PC-3 (cell line): ENCODE measurements at regions not wholly inside any gene's neighbourhood (a gene's known extent, or its start where the extent isn't known, plus 50 kb on each side); places are given as distances from the start of the nearest gene placed in this dataset.

Source experiments
- ATAC-seq: fragments of 200-7000 bp; cut with Tn5 transposase; 2 replicates; pipeline ENCODE4 v1.9.1; 2020; ENCODE audit warnings: mild to moderate bottlenecking, moderate library complexity
- BruUV-seq: library from RNA; stranded (reverse); fragments of 400-500 nt; replicated peaks from 2 replicates; lab custom pipeline; 2021; lab: Mats Ljungman, UMichigan
- CTCF ChIA-PET: fragments of 300-600 bp; sonication (Branson Sonifier 250); formaldehyde crosslinking; loops from one replicate; lab custom pipeline; 2022; ENCODE audit warnings: antibody characterized with exemption; lab: Charles Lee
- POLR2A ChIA-PET: fragments of 300-600 bp; sonication (Branson Sonifier 250); formaldehyde crosslinking; loops from one replicate; lab custom pipeline; 2022; ENCODE audit warnings: antibody characterized with exemption; ENCODE audit not compliant: unreplicated experiment; lab: Charles Lee
- DNase-seq: peaks from one replicate; pipeline ENCODE4 v3.0.0-alpha.2; 2015
- H2AFZ ChIP-seq: fragments of 300-600 bp; sonication (generic); 2 replicates; pipeline ENCODE4 v1.6.0; 2016; ENCODE audit warnings: antibody characterized with exemption, low read length
- H3F3A ChIP-seq: fragments of 300-600 bp; sonication (generic); one replicate; pipeline ENCODE4 v1.6.0; 2017; ENCODE audit warnings: antibody characterized with exemption, low read length, control low read depth, mild to moderate bottlenecking; ENCODE audit not compliant: unreplicated experiment
- H3K27ac ChIP-seq: fragments of 300-600 bp; sonication (generic); 2 replicates; pipeline ENCODE4 v1.5.1; 2016; ENCODE audit warnings: mild to moderate bottlenecking, low read length
- H3K27me3 ChIP-seq: fragments of 300-600 bp; sonication (generic); 2 replicates; pipeline ENCODE4 v1.6.1; 2016; ENCODE audit warnings: low read length, mixed read lengths
- H3K36me3 ChIP-seq: fragments of 300-600 bp; sonication (generic); 2 replicates; pipeline ENCODE4 v1.6.1; 2016; ENCODE audit warnings: low read depth, mixed run types, low read length, mixed read lengths
- H3K4me1 ChIP-seq: fragments of 300-600 bp; sonication (generic); 2 replicates; pipeline ENCODE4 v1.5.1; 2016; ENCODE audit warnings: low read length; ENCODE audit not compliant: insufficient read depth
- H3K4me2 ChIP-seq: fragments of 300-600 bp; sonication (generic); 2 replicates; pipeline ENCODE4 v1.6.0; 2016; ENCODE audit warnings: low read length
- H3K4me3 ChIP-seq: fragments of 300-600 bp; sonication (generic); 2 replicates; pipeline ENCODE4 v1.5.1; 2016; ENCODE audit warnings: mild to moderate bottlenecking, low read length, mixed read lengths
- H3K79me2 ChIP-seq: fragments of 300-600 bp; sonication (generic); 2 replicates; pipeline ENCODE4 v1.6.1; 2017; ENCODE audit warnings: low read length, mixed read lengths
- H3K9ac ChIP-seq: fragments of 300-600 bp; sonication (generic); 2 replicates; pipeline ENCODE4 v1.6.0; 2016; ENCODE audit warnings: mild to moderate bottlenecking, low read length
- H3K9me2 ChIP-seq: fragments of 300-600 bp; sonication (generic); replicated peaks from 2 replicates; pipeline ENCODE4 v1.6.1; 2016; ENCODE audit warnings: mixed run types, low read length, mixed read lengths
- H3K9me3 ChIP-seq: fragments of 300-600 bp; sonication (generic); 2 replicates; pipeline ENCODE4 v1.6.1; 2016; ENCODE audit warnings: low read length, mixed read lengths
- H4K20me1 ChIP-seq: fragments of 300-600 bp; sonication (generic); 2 replicates; pipeline ENCODE4 v1.6.1; 2016; ENCODE audit warnings: low read length, mixed read lengths
- CTCF ChIP-seq: fragments of 300-600 bp; sonication (generic); conservative IDR thresholded peaks from 2 replicates; pipeline ENCODE4 v1.5.1; 2017; ENCODE audit warnings: antibody characterized with exemption, low read depth, mild to moderate bottlenecking, low read length
- EZH2 ChIP-seq: fragments of 300-600 bp; sonication (generic); IDR thresholded peaks from one replicate; pipeline ENCODE4 v1.6.1; 2017; ENCODE audit warnings: antibody characterized with exemption, mild to moderate bottlenecking, low read length; ENCODE audit not compliant: unreplicated experiment
- EZH2phosphoT487 ChIP-seq: fragments of 300-600 bp; sonication (generic); IDR thresholded peaks from 2 replicates; pipeline ENCODE4 v1.6.1; 2018; ENCODE audit warnings: mild to moderate bottlenecking, antibody characterized with exemption, low read length, borderline replicate concordance
- intact Hi-C: fragments of 100-400 bp; cut with micrococcal nuclease; formaldehyde crosslinking; loops from 2 replicates; pipeline ENCODE4 v1.9.0; 2023

GRCh38 chr5:88115211-88115610 lies 153.4 kb downstream of the TMEM161B start:
- Histone ChIP-seq H3K36me3 (no peaks in the 10 kb centered on the region), H3K9me3 (no peaks in the 10 kb centered on the region), H3K79me2 (no peaks in the 10 kb centered on the region), H3K9ac (no peak overlapping the region), H3F3A (no peaks in the 10 kb centered on the region), H2AFZ (no peak overlapping the region), H3K4me1 (peaks cover 28% of the 10 kb centered on the region), H3K4me3 (no peak overlapping the region), H3K9me2 (no peaks in the 10 kb centered on the region), H4K20me1 (no peaks in the 10 kb centered on the region), H3K4me2 (no peak overlapping the region), H3K27ac (no peak overlapping the region), H3K27me3 (no peaks in the 10 kb centered on the region)
- no peak for TF ChIP-seq CTCF
- ChIA-PET CTCF (interaction anchor here (0.6 kb wide), 1 partner anchor 69 kb away, joined by 3 read pairs; no protein-coding TSS in a partner anchor), POLR2A (no interaction called here)
- ATAC-seq (no peak), DNase-seq (no peak)
- BruUV-seq, result no TSS peak
- intact Hi-C loops, result loop anchor here (5.0 kb wide), 1 partner anchor 333 kb away; no protein-coding TSS in a partner anchor

- Histone ChIP-seq H3K4me3 (no peak overlapping the region), H3K79me2 (no peaks in the 10 kb centered on the region), H3K4me1 (peaks cover 35% of the 10 kb centered on the region), H3K27me3 (no peaks in the 10 kb centered on the region), H3F3A (no peaks in the 10 kb centered on the region), H4K20me1 (no peaks in the 10 kb centered on the region), H3K9me3 (no peaks in the 10 kb centered on the region), H3K27ac (no peak overlapping the region), H3K4me2 (no peak overlapping the region), H3K9ac (no peak overlapping the region), H3K9me2 (no peaks in the 10 kb centered on the region), H3K36me3 (no peaks in the 10 kb centered on the region), H2AFZ (no peak overlapping the region)
- intact Hi-C loops, result no loop called here
- POLR2A ChIA-PET, result no interaction called here
- TF ChIP-seq CTCF, result 0 out of 2 replicates have a peak, but pooled peaks have one; percentile 17
- no peak for TF ChIP-seq EZH2
- no peak for ATAC-seq
- CTCF ChIA-PET, result no interaction called here
- no peak for DNase-seq
- no TSS peak for BruUV-seq
Measured at GRCh38 chr5:88113429-88113828, 155.2 kb downstream of the TMEM161B start.

GRCh38 chr5:88109818-88110217 lies 158.8 kb downstream of the TMEM161B start:
- no peak for ATAC-seq
- BruUV-seq, result no TSS peak
- Histone ChIP-seq H3K79me2 (no peaks in the 10 kb centered on the region), H3K9ac (no peak overlapping the region), H3K27ac (no peak overlapping the region), H3K9me3 (no peaks in the 10 kb centered on the region), H3K4me3 (no peak overlapping the region), H3K36me3 (no peaks in the 10 kb centered on the region), H3K9me2 (no peaks in the 10 kb centered on the region), H4K20me1 (no peaks in the 10 kb centered on the region), H3F3A (no peaks in the 10 kb centered on the region), H3K27me3 (no peaks in the 10 kb centered on the region), H2AFZ (no peak overlapping the region), H3K4me2 (no peak overlapping the region), H3K4me1 (peaks cover 10% of the 10 kb centered on the region)
- CTCF ChIA-PET, result no interaction called here
- POLR2A ChIA-PET, result no interaction called here
- intact Hi-C loops, result no loop called here
- DNase-seq, result peak; percentile 48
- TF ChIP-seq CTCF (no peak), EZH2phosphoT487 (no peak), EZH2 (no peak)
